PFSK-1 (cell line): ENCODE measurements at regions not wholly inside any gene's neighbourhood (a gene's known extent, or its start where the extent isn't known, plus 50 kb on each side); places are given as distances from the start of the nearest gene placed in this dataset.

Experiments used
- FOXP2 ChIP-seq: optimal IDR thresholded peaks from 2 replicates; pipeline ENCODE3; 2011; ENCODE audit warnings: borderline replicate concordance, control low read depth, inconsistent platforms; ENCODE audit not compliant: insufficient read depth; ENCODE audit errors: extremely low read length, extremely low read depth
- POLR2AphosphoS5 ChIP-seq: IDR thresholded peaks from 2 replicates; pipeline ENCODE4 v1.6.1; 2012; ENCODE audit warnings: low read depth, mild to moderate bottlenecking, control low read depth, low read length, moderate library complexity
- SIN3A ChIP-seq: IDR thresholded peaks from 2 replicates; pipeline ENCODE4 v1.6.1; 2012; ENCODE audit warnings: mild to moderate bottlenecking, low read length, moderate library complexity, borderline replicate concordance; ENCODE audit not compliant: insufficient read depth
- TAF1 ChIP-seq: IDR thresholded peaks from 2 replicates; pipeline ENCODE4 v1.6.1; 2012; ENCODE audit warnings: low read length, control low read depth, borderline replicate concordance; ENCODE audit not compliant: insufficient read depth
- TF ChIP-seq, protein P1 (sequence below), 2 experiments: IDR thresholded peaks; 2 replicates each; pipeline versions ENCODE4 v1.6.1 to v1.8.0; 2011 to 2012; ENCODE audit warnings: low read depth in 2 of 2, low read length in 2 of 2, control low read depth in 1 of 2, inconsistent platforms in 1 of 2, mild to moderate bottlenecking in 1 of 2, moderate library complexity in 1 of 2; ENCODE audit not compliant: insufficient read depth in 1 of 2

DNA sequence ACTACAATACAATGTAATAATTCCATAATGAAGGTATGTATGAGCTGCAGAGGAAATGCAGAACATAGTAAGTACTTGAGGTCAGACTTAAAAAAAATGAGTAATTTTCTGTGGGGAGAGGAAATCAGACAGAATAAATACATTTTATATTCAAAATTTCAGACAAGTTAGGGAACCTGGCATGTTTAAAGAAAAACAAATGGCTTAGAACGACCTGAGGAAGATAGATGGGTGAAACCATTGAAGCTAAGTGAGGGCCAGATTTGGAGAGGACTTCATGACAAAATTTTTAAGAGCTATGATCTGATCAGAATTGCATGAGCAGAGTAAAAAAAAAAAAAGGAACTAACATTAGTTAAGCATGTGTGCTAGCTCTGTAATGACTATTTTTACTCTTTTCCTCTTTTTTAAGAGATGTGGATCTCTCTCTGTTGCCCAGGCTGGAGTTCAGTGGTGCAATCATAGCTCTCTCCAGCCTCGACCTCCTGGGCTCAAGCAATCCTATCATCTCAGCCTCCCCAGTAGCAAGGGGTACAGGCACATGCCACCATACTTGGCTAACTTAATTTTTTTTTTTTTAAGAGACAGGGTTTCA lies 157.6 kb upstream of the PDE3A start:
- no peak for TF ChIP-seq TAF1
- no peak for TF ChIP-seq SIN3A
- TF ChIP-seq, protein P1, sequence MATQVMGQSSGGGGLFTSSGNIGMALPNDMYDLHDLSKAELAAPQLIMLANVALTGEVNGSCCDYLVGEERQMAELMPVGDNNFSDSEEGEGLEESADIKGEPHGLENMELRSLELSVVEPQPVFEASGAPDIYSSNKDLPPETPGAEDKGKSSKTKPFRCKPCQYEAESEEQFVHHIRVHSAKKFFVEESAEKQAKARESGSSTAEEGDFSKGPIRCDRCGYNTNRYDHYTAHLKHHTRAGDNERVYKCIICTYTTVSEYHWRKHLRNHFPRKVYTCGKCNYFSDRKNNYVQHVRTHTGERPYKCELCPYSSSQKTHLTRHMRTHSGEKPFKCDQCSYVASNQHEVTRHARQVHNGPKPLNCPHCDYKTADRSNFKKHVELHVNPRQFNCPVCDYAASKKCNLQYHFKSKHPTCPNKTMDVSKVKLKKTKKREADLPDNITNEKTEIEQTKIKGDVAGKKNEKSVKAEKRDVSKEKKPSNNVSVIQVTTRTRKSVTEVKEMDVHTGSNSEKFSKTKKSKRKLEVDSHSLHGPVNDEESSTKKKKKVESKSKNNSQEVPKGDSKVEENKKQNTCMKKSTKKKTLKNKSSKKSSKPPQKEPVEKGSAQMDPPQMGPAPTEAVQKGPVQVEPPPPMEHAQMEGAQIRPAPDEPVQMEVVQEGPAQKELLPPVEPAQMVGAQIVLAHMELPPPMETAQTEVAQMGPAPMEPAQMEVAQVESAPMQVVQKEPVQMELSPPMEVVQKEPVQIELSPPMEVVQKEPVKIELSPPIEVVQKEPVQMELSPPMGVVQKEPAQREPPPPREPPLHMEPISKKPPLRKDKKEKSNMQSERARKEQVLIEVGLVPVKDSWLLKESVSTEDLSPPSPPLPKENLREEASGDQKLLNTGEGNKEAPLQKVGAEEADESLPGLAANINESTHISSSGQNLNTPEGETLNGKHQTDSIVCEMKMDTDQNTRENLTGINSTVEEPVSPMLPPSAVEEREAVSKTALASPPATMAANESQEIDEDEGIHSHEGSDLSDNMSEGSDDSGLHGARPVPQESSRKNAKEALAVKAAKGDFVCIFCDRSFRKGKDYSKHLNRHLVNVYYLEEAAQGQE (IDR thresholded peaks at IDR 0.05; ENCODE audit: insufficient read depth in 1 of 2, low read depth in 2 of 2, low read length in 2 of 2) = no peak
- TF ChIP-seq FOXP2 = no peak
- no peak for TF ChIP-seq POLR2AphosphoS5

DNA sequence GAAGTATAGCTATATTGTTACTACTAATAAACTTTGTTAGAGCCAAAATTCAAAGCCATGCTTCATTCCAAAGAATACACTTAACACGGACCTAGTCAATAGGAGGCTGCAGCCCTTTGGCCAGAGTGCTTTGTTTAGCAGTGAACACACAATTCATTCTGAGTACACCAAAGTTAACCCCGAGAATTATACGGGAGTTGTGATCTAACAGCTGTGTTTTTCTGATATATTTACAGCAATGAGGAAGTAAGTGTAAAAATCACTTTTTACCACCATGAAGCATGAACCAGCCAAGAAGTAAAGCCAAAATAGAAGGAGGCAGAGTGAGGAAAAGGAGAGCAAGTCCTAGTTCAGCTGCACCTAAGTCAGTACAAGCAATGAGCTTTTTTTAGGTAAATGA lies 156.8 kb upstream of the PDE3A start:
- TF ChIP-seq TAF1 = no peak
- TF ChIP-seq, protein P1 (IDR thresholded peaks at IDR 0.05; ENCODE audit: insufficient read depth in 1 of 2, low read depth in 2 of 2, low read length in 2 of 2) = no peak
- TF ChIP-seq POLR2AphosphoS5 = no peak
- TF ChIP-seq FOXP2 = no peak
- no peak for TF ChIP-seq SIN3A

DNA sequence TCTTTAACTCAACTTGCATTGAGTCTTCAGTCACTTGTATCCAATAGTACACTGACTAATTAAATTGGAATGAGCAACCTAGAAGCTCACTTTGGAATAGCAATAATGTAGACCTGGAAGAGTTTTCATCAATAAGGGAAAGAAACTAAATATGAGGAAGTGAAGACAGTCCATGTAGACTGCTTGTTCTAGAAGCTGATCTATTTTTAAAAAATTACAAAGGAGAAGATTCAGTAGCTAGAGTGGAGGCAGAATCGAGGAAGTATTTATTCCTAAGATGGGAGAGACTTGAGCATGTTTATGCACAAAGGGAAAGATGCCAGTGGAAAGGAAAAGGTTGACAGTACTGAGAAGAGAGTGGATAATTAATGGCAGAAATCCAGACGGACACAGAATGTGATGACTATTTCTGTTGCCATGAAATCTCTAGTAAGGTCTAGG lies 156.3 kb upstream of the PDE3A start:
- TF ChIP-seq, protein P1 (IDR thresholded peaks at IDR 0.05; ENCODE audit: insufficient read depth in 1 of 2, low read depth in 2 of 2, low read length in 2 of 2) = no peak
- TF ChIP-seq FOXP2 = no peak
- no peak for TF ChIP-seq TAF1
- no peak for TF ChIP-seq SIN3A
- no peak for TF ChIP-seq POLR2AphosphoS5

DNA sequence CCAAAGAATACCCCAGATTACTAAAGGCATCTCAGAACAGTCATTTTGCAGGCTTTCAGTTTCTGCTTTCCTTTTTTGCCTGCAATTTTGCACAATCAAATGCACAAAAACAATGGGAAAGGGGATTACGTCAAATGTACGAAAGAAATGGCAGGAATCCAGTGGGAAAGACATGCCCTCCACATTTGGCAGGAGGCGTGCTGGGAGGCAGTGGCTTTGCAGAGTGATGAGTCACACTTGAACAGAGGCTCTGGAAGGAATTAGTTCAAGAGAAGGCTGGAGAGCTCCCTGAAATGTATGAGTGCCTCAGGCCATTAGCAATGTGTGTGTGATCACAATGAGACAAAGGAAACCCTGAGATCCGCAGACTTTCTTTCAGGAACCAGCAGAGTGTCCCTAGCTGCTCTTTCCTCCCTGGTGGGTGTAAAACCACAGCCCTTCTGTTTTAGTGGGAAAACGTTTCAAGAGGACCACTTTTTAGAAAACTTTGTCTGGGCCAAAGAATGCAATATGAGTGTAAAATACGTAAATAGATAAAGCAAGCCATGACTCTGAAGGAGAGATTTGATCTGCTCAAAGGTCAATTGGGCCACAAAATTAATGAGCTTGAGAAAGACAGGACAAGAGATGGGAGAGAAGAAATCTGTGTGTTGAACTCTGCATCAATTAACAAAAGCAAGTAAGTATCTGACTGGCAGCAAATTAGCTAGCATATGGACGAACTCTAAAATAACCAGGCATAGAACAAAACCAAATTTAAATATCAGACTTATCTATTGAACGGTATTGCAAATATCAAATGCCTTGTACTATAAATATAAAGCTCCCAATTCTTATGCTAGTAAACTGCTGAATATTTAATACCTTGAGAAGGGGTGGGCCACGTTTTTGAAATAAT lies 155.4 kb upstream of the PDE3A start:
- TF ChIP-seq TAF1 (peak; percentile 65; the same call in 1 of the 2 replicates), SIN3A (peak; percentile 87; the same call in 1 of the 2 replicates), FOXP2 (peak; percentile 71), POLR2AphosphoS5 (peak; percentile 70; the same call in 1 of the 2 replicates)
- TF ChIP-seq, protein P1 (IDR thresholded peaks at IDR 0.05; ENCODE audit: insufficient read depth in 1 of 2, low read depth in 2 of 2, low read length in 2 of 2) = peak; percentile 54 to 88; a peak in 2 of 4 replicates
